ENCODE measurements at regions not wholly inside any gene's neighbourhood (a gene's known extent, or its start where the extent isn't known, plus 50 kb on each side); places are given as distances from the start of the nearest gene placed in this dataset.
A peak's percentile ranks its signal among the peaks of the same experiment; 100 is the strongest.

DNA sequence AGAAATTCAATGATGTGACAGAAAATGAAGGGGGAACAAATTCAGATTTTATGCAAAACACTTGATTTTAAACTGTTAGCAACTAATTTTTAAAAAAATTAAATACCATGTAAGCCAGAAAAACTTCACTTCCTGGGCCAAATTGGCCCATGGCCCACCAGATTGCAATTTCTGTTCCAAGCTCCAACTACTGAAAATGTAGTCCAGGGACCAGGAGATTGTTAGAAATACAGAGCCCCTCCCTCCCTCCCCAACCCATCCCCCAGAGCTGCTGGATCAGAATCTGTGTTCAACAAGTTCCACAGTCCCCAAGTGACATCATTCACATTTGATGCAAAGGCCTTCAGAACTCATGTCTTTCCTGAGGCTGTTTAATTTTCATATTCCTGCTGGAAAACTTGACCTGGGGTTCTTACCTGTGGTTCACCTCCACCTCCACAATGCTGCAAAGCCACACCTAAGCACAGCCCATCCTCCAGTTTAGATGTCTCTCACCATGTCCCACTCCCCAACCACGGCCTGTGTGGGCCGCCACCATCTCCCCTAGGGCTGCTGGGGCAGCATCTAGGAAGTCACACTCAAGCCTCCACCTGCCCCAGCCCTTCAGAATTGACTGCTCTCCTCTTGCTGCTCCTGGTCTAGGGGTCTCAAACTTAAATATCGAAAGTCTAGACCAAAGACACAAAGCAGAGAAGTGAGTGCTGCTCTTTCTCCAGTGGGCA, 482.0 kb downstream of the UQCRFS1 start:
- Histone ChIP-seq H3K4me1 (peaks cover 4% of the 10 kb centered on the region), H3K9ac (ENCODE audit: low read depth in 2 of 2, low read length in 2 of 2) (no peak overlapping the region), H3K27me3 (peaks cover 15% of the 10 kb centered on the region), H3K36me3 (no peaks in the 10 kb centered on the region), H3K27ac (no peak overlapping the region), H3K9me3 (no peaks in the 10 kb centered on the region), H3K4me3 (no peak overlapping the region)
- DNase-seq, result no peak
- TF ChIP-seq, protein P1, sequence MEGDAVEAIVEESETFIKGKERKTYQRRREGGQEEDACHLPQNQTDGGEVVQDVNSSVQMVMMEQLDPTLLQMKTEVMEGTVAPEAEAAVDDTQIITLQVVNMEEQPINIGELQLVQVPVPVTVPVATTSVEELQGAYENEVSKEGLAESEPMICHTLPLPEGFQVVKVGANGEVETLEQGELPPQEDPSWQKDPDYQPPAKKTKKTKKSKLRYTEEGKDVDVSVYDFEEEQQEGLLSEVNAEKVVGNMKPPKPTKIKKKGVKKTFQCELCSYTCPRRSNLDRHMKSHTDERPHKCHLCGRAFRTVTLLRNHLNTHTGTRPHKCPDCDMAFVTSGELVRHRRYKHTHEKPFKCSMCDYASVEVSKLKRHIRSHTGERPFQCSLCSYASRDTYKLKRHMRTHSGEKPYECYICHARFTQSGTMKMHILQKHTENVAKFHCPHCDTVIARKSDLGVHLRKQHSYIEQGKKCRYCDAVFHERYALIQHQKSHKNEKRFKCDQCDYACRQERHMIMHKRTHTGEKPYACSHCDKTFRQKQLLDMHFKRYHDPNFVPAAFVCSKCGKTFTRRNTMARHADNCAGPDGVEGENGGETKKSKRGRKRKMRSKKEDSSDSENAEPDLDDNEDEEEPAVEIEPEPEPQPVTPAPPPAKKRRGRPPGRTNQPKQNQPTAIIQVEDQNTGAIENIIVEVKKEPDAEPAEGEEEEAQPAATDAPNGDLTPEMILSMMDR (IDR thresholded peaks at IDR 0.05), result no peak
- intact Hi-C loops (cut with DNase I), result no loop called here

DNA sequence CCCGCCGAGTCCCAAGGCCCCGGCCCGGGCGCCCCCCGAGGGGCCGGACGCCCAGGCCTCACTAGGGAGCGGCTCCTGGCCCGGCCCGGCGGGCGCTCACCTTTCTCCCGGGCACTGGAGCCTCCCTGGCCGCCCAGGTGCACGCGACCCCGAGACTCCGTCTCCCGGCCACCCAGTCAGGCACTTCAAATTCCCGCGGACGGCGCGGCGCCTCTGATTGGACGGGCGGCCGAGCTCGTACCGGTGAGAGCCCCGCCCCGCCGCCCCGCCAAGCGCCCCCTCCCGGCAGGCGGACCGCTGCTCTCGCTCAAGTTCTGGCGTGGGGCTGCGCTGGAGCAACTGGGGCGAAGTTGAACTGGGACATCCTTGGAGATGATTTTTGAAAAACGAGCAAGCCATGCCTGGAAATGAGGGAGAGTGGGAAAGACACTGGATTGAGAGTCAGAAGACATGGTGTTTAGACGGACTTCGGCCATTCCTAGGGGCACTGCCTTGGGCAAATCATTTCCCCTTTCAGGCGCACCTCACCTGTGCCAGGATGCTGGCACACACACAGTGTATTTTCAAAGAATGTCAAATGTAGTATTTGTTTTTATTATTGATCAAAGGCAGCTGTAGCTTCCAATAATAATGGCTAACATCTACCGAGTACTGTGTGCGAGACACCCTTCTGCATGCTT, 485.3 kb downstream of the UQCRFS1 start:
- no peaks in the 10 kb centered on the region for H3K36me3 ChIP-seq
- no peak overlapping the region for H3K9ac ChIP-seq (ENCODE audit: low read depth in 2 of 2, low read length in 2 of 2)
- H3K4me1 ChIP-seq, result peaks cover 4% of the 10 kb centered on the region
- TF ChIP-seq, protein P1 (IDR thresholded peaks at IDR 0.05), result no peak
- no peak overlapping the region for H3K27ac ChIP-seq
- H3K9me3 ChIP-seq, result no peaks in the 10 kb centered on the region
- no peak for DNase-seq
- peak overlapping the region; percentile 34 for H3K4me3 ChIP-seq
- peaks cover 15% of the 10 kb centered on the region for H3K27me3 ChIP-seq
- intact Hi-C loops (cut with DNase I), result no loop called here

DNA sequence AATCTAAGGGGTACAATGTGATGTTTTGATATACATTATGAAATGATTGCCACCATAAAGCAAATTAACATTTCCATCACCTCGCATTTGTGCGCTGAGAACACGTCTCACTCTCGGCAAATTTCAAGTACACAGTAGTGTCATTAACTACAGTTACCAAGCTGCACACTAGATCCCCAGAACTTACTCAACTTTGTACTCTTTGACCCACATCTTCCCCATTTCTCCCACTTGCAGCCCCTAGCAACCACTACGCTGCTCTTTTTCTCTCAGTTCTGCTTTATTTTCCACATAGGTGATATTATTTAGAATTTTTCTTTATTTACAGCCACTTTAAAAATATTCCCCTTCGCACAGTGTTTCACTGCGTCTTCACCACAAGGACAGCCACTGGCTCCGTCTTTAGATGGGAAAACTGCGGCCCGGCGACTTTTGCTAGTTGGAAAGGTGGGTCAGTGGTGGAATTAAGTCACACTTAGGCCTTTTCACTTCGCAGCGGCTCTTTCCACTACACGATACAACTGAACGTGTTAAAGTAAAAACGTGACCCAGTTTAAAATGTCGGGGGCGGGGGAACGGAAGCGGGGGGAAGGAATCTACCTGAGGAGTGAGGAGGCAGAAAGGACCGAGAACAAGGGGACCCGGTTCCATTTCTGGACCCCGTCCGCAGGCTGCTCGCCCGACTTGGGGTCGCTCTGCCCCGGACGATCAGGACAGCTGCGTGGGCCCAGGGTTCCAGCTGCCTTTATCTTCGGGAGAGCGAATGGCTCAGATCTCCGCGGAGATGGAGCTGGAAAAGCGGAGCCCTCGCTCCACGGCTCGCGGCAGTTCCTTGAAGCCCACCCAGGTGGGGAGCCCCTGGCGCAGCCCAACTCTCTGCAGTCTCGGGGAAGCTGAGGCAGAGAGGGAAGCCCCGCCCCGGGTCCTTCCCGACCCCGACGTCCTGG, 486.1 kb downstream of the UQCRFS1 start:
- Histone ChIP-seq H3K4me3 (peak overlapping the region; percentile 34), H3K27me3 (peaks cover 15% of the 10 kb centered on the region), H3K9me3 (no peaks in the 10 kb centered on the region), H3K36me3 (no peaks in the 10 kb centered on the region), H3K4me1 (peaks cover 4% of the 10 kb centered on the region), H3K9ac (ENCODE audit: low read depth in 2 of 2, low read length in 2 of 2) (no peak overlapping the region), H3K27ac (no peak overlapping the region)
- no peak for DNase-seq
- intact Hi-C loops (cut with DNase I), result no loop called here
- TF ChIP-seq, protein P1 (IDR thresholded peaks at IDR 0.05), result no peak

DNA sequence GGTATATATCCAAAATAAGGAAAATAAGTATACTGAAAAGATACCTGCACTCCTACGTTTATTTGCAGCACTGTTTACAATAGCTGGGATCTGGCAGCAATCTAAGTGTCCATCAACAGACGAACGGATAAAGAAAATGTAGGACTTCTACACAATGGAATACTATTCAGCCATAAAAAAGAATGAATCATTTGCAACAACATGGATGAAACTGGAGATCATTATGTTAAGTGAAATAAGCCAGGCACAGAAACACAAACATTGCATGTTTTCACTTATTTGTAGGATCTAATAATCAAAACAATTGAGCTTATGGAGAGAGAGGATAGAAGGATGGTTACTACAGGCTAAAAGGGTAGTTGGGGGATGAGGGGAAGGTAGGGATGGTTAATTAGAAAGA, 494.0 kb downstream of the UQCRFS1 start:
- H3K4me1 ChIP-seq, result no peaks in the 10 kb centered on the region
- H3K27me3 ChIP-seq, result no peaks in the 10 kb centered on the region
- TF ChIP-seq, protein P1 (IDR thresholded peaks at IDR 0.05), result no peak
- H3K36me3 ChIP-seq, result no peaks in the 10 kb centered on the region
- DNase-seq, result no peak
- no peak overlapping the region for H3K4me3 ChIP-seq
- H3K9me3 ChIP-seq, result no peaks in the 10 kb centered on the region
- H3K9ac ChIP-seq (ENCODE audit: low read depth in 2 of 2, low read length in 2 of 2), result no peak overlapping the region
- intact Hi-C loops (cut with DNase I), result no loop called here
- H3K27ac ChIP-seq, result no peak overlapping the region

DNA sequence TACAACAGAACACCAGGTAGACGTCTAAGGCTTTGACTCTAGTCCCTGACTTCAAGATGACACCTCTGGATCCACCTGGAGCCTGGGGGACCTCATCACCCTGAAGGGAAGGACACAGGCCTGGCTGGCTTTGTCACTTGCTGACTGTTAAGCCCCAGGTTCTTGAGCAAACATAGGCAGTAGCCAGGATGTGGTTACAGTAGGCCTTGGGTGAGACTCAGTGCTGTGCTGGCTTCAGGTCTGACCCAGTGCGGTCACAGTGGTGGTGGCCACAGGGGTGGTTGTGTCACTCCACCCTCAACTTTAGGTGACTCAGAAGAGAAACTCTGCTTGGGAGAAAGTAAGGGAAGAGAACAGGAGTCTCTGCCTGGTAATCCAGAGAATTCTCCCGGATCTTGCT, 497.8 kb downstream of the UQCRFS1 start:
- H3K27me3 ChIP-seq, result no peaks in the 10 kb centered on the region
- H3K4me3 ChIP-seq, result no peak overlapping the region
- no peak overlapping the region for H3K9ac ChIP-seq (ENCODE audit: low read depth in 2 of 2, low read length in 2 of 2)
- H3K9me3 ChIP-seq, result no peaks in the 10 kb centered on the region
- no peak for DNase-seq
- H3K4me1 ChIP-seq, result no peaks in the 10 kb centered on the region
- TF ChIP-seq, protein P1 (IDR thresholded peaks at IDR 0.05), result no peak
- H3K36me3 ChIP-seq, result no peaks in the 10 kb centered on the region
- H3K27ac ChIP-seq, result no peak overlapping the region
- intact Hi-C loops (cut with DNase I), result no loop called here
